Esophagus muscularis mucosa (tissue), 4 donors: ENCODE measurements at regions not wholly inside any gene's neighbourhood (a gene's known extent, or its start where the extent isn't known, plus 50 kb on each side); places are given as distances from the start of the nearest gene placed in this dataset.
A peak's percentile ranks its signal among the peaks of the same experiment; 100 is the strongest.

Source experiments
- DNase-seq: peaks from one replicate; pipeline ENCODE4 v3.0.0-alpha.2; 2017; ENCODE audit errors: extremely low spot score
- H3K27ac ChIP-seq, 4 donors: fragments of 200-600 bp; sonication (generic); replicated peaks in 1 of 4; 1 replicate in 3 of 4; 2 replicates in 1 of 4; pipeline ENCODE4 v1.5.1; 2016 to 2019; ENCODE audit warnings: mild to moderate bottlenecking in 1 of 4
- H3K27me3 ChIP-seq, 4 donors: fragments of 200-600 bp; sonication (generic); one replicate each; pipeline versions ENCODE4 v1.5.1 to v1.6.0; 2016 to 2019
- H3K36me3 ChIP-seq, 4 donors: fragments of 200-600 bp; sonication (generic); one replicate each; pipeline ENCODE4 v1.5.1; 2016 to 2019
- H3K4me1 ChIP-seq, 4 donors: fragments of 200-600 bp; sonication (generic); one replicate each; pipeline ENCODE4 v1.5.1; 2016 to 2019
- H3K4me3 ChIP-seq, 4 donors: fragments of 200-600 bp; sonication (generic); 1 replicate in 2 of 4; 2 replicates in 2 of 4; pipeline ENCODE4 v1.5.1; 2016 to 2019; ENCODE audit warnings: mild to moderate bottlenecking in 4 of 4, moderate library complexity in 1 of 4
- H3K9me3 ChIP-seq, 4 donors: fragments of 200-600 bp; sonication (generic); 1 replicate in 3 of 4; 2 replicates in 1 of 4; pipeline ENCODE4 v1.5.1; 2016 to 2019
- CTCF ChIP-seq, 3 experiments: fragments of 200-600 bp in 2 of 3; fragments of 450-650 bp in 1 of 3; sonication (generic) in 2 of 3; IDR thresholded peaks; one replicate each; pipeline ENCODE4 v1.5.1; 2017 to 2019; ENCODE audit warnings: antibody characterized with exemption in 3 of 3, mild to moderate bottlenecking in 2 of 3, moderate library complexity in 1 of 3
- EP300 ChIP-seq: sonication (generic); formaldehyde crosslinking; IDR thresholded peaks from one replicate; pipeline ENCODE4 v1.6.1; 2017; ENCODE audit warnings: antibody characterized with exemption
- POLR2A ChIP-seq: fragments of 450-650 bp; IDR thresholded peaks from one replicate; pipeline ENCODE4 v1.6.1; 2017; ENCODE audit warnings: antibody characterized with exemption, moderate library complexity, mild to moderate bottlenecking, low read depth
- POLR2AphosphoS5 ChIP-seq, 2 donors: sonication (generic); formaldehyde crosslinking; IDR thresholded peaks; one replicate each; pipeline ENCODE4 v1.6.1; 2017; ENCODE audit warnings: antibody characterized with exemption in 2 of 2
- WGBS: methylation state at CpG from one replicate; pipeline ENCODE4 v1.1.5; 2018; 5-methylcytosine and 5-hydroxymethylcytosine counted together
- intact Hi-C: fragments of 100-400 bp; cut with DNase I; formaldehyde crosslinking; loops from one replicate; pipeline ENCODE4 v1.15.1; 2023

- no peak overlapping the region for H3K27ac ChIP-seq
- whole genome bisulfite sequencing: 19% methylated on average over 4 of the region's 4 CpGs
- TF ChIP-seq POLR2AphosphoS5 (IDR thresholded peaks at IDR 0.05) (no peak), POLR2A (no peak), EP300 (no peak), CTCF (IDR thresholded peaks at IDR 0.05) (no peak)
- peaks cover 0 to 78% (median 0%) of the 10 kb centered on the region in 4 donors for H3K27me3 ChIP-seq
- no peaks in the 10 kb centered on the region for H3K9me3 ChIP-seq
- intact Hi-C loops: no loop called here
- H3K4me3 ChIP-seq: no peak overlapping the region
- no peaks in the 10 kb centered on the region for H3K4me1 ChIP-seq
- no peaks in the 10 kb centered on the region for H3K36me3 ChIP-seq
- DNase-seq: no peak
Observed at GRCh38 chr14:106875503-106875902, 1349.1 kb downstream of the TMEM121 start.

- 63% methylated on average over 3 of the region's 3 CpGs for WGBS
- no peak for DNase-seq
- H3K27me3 ChIP-seq: peaks cover 0 to 66% (median 0%) of the 10 kb centered on the region in 4 donors
- no peaks in the 10 kb centered on the region for H3K9me3 ChIP-seq
- no peak overlapping the region for H3K27ac ChIP-seq
- no peak for TF ChIP-seq POLR2A
- TF ChIP-seq EP300: no peak
- TF ChIP-seq CTCF (IDR thresholded peaks at IDR 0.05): no peak
- TF ChIP-seq POLR2AphosphoS5 (IDR thresholded peaks at IDR 0.05): no peak
- H3K4me3 ChIP-seq: no peak overlapping the region
- H3K4me1 ChIP-seq: no peaks in the 10 kb centered on the region
- no peaks in the 10 kb centered on the region for H3K36me3 ChIP-seq
- intact Hi-C loops: no loop called here
Observed at GRCh38 chr14:106876711-106877110, 1350.3 kb downstream of the TMEM121 start.

- Histone ChIP-seq H3K4me3 (no peak overlapping the region), H3K36me3 (no peaks in the 10 kb centered on the region), H3K27ac (no peak overlapping the region), H3K27me3 (peaks cover 0 to 59% (median 0%) of the 10 kb centered on the region in 4 donors), H3K4me1 (no peaks in the 10 kb centered on the region), H3K9me3 (no peaks in the 10 kb centered on the region)
- DNase-seq: no peak
- intact Hi-C loops: no loop called here
- no peak for TF ChIP-seq POLR2A
- TF ChIP-seq CTCF (IDR thresholded peaks at IDR 0.05): no peak
- no peak for TF ChIP-seq POLR2AphosphoS5 (IDR thresholded peaks at IDR 0.05)
- TF ChIP-seq EP300: no peak
- 81% methylated on average over 2 of the region's 2 CpGs for WGBS
Observed at GRCh38 chr14:106877517-106877916, 1351.1 kb downstream of the TMEM121 start.

GRCh38 chr14:106879241-106879640 is 1352.9 kb downstream of the TMEM121 start:
- 59% methylated on average over 8 of the region's 8 CpGs for WGBS
- TF ChIP-seq POLR2AphosphoS5 (IDR thresholded peaks at IDR 0.05) (no peak), CTCF (IDR thresholded peaks at IDR 0.05) (peak in 1 of 3 experiments; percentile 5)

GRCh38 chr14:106883218-106883692 is 1356.9 kb downstream of the TMEM121 start:
- no peaks in the 10 kb centered on the region for H3K4me1 ChIP-seq
- H3K27me3 ChIP-seq: peaks cover 0 to 13% (median 0%) of the 10 kb centered on the region in 4 donors
- H3K27ac ChIP-seq: no peak overlapping the region
- intact Hi-C loops: no loop called here
- H3K9me3 ChIP-seq: no peaks in the 10 kb centered on the region
- no peak overlapping the region for H3K4me3 ChIP-seq
- 79% methylated on average over 37 of the region's 44 CpGs for WGBS
- no peak for DNase-seq
- TF ChIP-seq POLR2AphosphoS5 (IDR thresholded peaks at IDR 0.05) (no peak), POLR2A (no peak), EP300 (no peak), CTCF (IDR thresholded peaks at IDR 0.05) (peak; percentile 10 to 41 (median 40))
- no peaks in the 10 kb centered on the region for H3K36me3 ChIP-seq

More at GRCh38 chr14:106879241-106879640, 1352.9 kb downstream of the TMEM121 start:
- Histone ChIP-seq H3K4me1 (no peaks in the 10 kb centered on the region), H3K27ac (no peak overlapping the region), H3K4me3 (no peak overlapping the region), H3K36me3 (no peaks in the 10 kb centered on the region), H3K27me3 (peaks cover 0 to 46% (median 0%) of the 10 kb centered on the region in 4 donors), H3K9me3 (no peaks in the 10 kb centered on the region)
- DNase-seq: no peak
- intact Hi-C loops: no loop called here
